GM19397 (cell line): ENCODE measurements at regions not wholly inside any gene's neighbourhood (a gene's known extent, or its start where the extent isn't known, plus 50 kb on each side); places are given as distances from the start of the nearest gene placed in this dataset.
"Not testable (repeated sequence)": the region's sequence is repeated elsewhere in the genome, so short reads cannot be mapped to it uniquely, and the experiment has no call there.

Experiments
- ATAC-seq: cut with Tn5 transposase; IDR thresholded peaks from one replicate; pipeline ENCODE4 v1.9.1; 2021; ENCODE audit warnings: mild to moderate bottlenecking, moderate library complexity; ENCODE audit not compliant: unreplicated experiment

DNA sequence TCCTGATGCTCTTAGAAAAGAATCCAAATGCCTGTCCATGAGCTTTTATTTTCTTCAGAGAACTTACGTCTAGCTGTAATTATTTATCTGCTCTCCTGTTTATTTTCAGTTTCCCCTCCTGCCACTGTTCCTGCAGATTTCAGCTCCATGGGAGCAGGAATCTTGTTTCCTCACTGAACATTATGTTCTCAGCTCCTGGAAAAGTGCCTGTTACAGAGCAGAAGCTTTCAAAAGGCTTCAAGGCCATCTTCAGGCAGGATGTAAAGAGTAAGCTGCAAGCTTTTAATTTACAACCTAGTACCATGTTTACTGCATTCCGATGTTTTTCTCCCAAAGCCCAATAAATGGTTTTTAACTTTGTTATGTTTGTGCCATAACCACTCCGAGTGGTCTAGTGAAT lies 98.4 kb upstream of the BTG1 start:
- no peak for ATAC-seq

DNA sequence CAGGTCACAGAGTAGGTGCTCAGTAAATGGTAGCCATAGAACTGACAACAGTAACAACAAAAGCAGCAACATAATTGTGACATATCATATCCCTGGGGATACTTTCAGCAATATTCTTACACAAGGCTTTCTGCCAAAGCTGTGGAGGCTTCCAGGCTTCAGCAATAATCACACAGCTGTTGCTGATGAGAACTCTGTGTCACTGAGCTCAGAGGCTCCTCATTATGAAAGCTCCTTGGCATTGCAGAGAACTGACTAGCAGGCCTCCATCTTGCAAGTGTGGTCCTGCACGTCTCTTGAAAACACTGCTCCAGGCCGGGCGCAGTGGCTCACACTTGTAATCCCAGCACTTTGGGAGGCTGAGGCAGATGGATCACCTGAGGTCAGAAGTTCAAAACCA lies 97.3 kb upstream of the BTG1 start:
- no peak for ATAC-seq

DNA sequence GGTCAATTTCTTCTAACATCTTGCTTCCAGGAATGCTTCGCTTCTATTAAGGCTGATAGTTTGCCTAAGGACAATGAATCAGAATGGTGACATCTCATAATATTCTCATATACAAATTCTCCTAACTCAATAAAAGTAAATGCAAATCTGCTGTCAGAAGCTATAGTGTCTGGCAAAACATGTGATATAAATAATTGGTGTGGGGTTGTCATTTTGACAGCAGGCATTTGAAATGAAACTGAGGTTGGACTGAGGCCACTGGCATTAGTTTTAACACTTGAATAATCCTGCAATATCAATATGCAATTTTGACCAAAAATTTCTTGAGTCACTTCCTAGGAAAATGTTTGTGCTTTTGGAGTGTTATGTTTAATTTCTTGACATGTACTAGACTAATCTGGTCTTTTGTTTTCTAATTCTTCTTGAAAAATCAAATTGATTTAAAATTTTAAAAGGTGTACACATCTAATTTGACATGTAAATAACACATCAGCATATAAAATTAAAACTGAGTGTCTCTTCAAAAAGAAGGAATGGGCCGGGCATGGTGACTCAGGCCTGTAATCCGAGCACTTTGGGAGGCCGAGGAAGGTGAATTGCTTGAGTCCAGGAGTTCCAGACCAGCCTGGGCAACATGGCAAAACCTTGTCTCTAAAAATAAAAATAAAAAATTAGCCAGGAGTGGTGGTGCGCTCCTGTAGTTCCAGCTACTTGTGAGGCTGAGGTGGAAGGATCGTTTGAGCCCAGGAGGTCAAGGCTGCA lies 92.3 kb upstream of the BTG1 start:
- no peak for ATAC-seq

DNA sequence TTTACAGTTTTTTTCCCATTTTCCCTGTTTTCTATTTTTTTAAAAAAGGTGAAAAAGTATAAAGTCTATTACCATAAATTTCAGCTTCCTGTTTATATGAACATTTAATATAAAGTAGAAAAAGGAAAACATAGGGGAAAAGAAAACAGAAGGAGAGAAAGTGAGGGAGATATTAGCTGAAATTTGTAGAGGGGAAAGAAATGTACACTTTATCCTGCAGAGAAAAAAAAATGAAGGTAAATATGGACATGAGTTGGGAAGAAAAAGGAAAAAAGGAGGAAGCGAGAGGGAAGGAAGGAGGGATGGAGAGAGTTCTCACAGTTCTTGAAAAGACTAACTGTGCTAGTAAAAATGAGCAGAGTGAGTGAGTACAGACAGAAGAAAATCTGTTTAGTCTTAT lies 91.6 kb upstream of the BTG1 start:
- no peak for ATAC-seq

DNA sequence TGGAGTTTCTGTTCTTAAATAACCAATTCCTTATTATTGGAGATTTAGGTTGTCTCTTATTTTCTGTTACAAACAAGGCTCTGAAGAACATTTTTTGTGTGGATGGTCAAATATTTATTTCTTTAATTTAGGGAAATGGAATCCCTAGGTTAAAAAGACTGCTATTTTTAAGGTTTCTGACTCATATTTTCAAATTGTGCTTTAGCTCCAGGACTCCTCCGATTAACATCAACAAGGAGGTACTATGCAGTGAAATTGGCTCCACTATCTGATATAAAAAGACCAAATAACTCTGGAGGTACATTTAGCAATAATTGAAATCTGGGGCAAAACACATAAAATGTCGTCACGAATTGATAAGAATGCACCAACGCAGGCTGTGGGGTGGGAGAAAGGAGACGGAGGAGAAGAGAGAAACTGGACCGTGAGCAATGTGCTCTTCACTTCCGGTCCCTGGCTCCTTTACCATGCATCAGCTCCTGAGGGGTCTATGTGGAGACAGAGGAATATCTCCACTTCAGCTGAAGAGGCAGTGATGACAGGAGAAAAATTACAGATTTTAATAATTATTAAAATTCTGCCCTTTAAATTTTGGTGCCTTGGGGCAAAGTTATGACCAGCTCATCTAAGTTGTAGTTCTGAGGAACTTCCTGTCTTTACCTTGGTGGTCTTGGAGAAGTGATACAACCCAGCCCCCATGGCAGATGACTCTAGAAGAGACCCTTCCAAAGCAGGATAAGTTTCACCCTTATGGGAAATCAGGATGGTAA lies 90.2 kb upstream of the BTG1 start:
- ATAC-seq: no peak

DNA sequence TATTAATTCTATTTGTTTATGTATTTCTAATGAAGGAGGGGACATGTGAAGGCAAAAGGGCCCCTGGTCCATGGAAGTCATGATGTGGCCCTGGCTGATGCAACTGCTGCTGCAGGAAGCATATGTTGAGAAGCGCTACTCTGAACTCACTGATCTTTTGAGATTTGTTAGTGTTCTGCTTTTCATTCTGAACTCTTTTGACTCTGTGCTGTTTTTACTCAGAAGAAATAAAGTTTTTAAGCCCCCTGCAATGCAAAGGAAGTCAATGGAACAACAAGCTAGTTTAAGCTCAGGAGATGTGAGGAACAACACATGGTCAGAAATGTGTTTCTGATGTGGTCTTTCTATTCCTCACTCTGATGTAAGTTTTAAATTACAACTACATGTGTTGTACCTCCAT lies 88.9 kb upstream of the BTG1 start:
- no peak for ATAC-seq

DNA sequence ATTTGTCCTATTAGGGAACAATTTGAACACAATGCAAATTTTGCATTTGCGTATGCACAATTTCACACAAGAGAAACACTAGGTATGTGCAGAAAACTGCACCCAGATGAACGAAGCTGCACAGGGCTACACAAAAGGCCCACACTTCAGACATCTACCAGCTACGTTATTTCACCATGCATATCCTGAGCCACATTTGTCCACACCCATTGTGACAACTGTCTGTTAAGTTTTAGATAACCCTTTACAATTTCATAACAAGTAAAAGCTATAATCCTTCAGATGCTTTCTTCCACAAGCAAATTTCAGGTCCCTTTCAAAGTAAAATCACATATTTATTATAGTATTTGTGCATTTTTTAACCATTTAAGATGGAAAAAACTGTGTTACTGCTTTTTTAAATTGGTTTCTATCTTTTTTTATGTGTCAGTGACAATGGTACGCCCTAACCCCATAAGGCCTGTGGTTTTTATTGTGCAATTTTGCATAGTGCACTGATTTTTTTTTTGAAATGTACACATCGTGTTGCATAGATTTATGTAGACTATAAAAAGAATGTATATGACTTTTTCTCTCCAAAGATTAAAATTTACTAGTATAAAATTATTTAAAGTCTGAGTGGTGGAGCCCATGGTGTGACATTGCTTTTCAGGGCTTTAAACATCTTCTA lies 87.8 kb upstream of the BTG1 start:
- no peak for ATAC-seq

DNA sequence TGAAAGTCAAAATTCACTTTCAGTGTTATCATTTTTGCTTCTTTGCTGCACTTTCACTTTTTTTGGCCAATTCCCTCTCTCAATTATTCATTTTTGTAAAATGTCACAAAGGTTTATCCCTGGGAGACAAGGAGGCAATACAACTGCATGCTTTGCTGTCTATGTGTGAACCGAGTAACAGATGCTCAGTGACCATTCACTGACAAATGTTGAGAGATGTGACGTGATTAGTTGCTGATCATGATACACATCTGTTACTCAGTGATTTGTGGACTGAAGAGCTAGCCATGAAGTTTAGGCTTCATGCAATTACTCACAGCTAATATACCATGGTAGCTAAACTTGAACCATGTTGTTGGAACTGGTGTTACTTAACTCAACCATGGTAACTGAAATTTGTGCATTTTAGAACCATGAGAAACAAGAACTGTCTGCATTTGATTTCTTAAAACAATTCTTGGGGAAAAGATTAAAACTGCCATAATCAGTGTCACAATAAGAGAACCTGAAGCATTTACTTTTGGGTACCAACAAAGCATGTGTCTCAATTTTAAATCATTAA lies 86.8 kb upstream of the BTG1 start:
- not testable (repeated sequence) for ATAC-seq

DNA sequence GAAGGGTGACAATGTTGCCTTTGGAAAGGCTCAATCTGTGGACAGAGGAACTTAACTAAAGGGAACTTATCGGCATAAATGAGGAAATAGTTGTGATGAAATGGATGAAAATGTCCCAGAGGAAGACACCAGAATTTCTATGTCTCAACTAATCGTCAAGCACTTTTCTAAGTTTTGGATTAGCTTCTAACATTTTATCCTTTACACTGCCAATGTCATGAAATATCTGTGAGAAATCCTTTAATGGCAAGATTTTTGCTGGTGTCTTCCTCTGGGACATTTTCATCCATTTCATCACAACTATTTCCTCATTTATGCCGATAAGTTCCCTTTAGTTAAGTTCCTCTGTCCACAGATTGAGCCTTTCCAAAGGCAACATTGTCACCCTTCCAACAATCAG lies 86.3 kb upstream of the BTG1 start:
- not testable (repeated sequence) for ATAC-seq

DNA sequence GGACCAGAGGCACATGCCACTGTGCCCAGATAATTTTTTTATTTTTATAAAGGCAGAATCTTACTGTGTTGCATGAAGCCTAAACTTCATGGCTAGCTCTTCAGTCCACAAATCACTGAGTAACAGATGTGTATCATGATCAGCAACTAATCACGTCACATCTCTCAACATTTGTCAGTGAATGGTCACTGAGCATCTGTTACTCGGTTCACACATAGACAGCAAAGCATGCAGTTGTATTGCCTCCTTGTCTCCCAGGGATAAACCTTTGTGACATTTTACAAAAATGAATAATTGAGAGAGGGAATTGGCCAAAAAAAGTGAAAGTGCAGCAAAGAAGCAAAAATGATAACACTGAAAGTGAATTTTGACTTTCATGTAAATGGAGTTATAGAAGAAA lies 85.9 kb upstream of the BTG1 start:
- not testable (repeated sequence) for ATAC-seq

DNA sequence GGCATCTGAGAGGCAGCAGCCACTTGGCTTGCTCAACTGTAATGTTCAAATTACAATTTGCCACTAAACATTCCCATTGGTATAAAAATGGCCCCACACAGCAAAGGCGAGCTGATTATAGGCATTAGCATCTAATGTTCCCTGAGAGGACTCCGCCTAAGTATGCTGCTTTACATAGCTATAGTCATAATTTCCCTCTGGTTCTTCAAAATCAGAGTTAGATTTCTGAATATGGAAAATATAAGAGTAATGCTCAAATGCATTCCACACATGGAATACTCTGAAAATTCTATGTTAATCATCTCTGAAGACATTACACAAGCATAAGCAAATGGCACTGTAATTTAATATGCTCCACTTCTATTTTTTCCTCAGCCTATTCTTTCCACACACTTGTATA lies 83.7 kb upstream of the BTG1 start:
- no peak for ATAC-seq

DNA sequence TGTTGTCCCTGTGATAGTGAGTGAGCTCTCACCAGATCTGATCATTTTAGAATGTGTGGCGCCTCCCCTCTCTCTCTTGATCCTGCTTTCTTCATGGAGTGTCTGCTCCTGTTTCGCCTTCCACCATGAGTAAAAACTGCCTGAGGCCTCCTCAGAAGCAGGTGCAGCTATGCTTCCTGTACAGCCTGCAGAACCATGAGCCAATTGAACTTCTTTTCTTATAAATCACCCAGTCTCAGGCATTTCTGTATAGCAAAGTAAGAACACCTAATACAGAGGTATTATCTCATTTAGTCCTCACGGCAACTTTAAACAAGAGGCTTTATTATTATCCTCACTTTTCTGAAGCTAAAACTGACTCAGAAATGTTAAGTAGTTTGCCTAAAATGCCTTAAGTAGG lies 81.3 kb upstream of the BTG1 start:
- no peak for ATAC-seq

DNA sequence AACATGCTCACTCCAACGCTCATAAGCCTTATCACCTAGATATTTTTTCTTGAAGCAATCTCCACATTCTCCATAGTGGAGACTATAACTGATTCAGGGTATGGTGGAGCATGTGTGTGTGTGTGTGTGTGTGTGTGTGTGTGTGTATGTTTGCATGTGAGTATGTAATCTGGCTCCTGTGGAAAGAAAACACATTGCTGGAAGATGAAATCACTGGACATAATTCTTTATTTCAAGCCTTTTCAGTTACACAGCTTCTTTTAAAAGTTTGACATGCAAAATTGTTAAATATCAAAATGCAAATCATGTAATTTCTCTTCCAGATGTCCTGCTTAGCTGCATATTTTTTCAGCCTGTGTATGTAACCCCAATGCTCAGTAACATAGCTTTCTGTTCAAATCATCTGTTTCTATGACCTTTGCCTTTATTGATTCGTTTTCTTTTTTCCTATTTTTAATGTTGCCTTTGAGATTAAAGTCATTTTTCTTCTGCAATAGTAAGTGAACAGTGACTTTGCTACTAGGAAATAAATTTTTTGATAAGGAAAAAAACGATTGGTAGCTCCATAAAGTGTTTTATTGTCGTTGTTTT lies 80.5 kb upstream of the BTG1 start:
- ATAC-seq: no peak

DNA sequence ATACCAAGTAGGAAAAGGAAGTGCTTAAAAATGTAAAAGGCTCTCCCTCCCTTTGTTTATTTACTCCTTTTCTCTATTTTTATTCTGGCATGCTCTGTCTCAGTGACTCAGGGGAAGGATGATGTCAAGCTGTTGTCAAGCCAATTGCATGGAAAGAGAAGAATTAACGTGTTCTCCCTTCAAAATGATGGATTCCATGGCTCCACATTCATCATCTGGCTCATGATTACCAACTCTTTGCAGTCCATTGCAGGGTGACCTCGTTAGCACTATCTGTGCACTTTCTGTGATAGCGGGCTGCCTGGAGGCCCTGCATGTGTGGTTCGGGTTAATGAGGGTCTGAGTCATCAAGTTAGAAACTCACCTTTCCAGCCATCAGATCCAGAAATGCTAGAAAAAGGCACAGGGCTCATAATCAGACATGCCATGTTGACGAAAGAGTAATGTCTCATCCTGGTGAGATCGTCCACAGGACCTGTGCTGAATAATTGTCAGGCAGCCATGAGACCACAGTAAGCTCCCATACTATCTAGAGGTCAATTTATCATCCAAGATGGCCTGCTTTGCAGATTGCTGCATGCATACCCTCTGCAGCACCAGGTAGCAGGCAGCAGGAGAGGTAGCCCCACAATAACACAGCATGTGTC lies 79.2 kb upstream of the BTG1 start:
- ATAC-seq: no peak

DNA sequence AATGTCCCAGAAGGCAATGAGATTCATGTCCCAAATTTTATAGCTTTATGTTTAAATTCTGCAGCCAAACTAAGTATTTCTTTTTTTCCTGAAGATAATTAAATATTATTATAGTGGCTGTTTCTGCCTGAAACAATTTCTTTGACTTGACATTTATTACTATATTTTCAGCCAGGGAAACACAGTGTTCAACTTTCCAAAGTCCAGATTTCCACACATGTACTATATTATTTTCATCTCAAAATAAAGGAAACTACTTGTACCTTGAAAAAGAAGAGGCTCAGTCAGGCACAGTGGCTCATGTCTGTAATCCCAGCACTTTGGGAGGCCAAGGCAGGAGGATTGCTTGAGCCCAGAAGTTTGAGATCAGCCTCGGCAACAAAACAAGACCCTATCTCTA lies 77.8 kb upstream of the BTG1 start:
- no peak for ATAC-seq

DNA sequence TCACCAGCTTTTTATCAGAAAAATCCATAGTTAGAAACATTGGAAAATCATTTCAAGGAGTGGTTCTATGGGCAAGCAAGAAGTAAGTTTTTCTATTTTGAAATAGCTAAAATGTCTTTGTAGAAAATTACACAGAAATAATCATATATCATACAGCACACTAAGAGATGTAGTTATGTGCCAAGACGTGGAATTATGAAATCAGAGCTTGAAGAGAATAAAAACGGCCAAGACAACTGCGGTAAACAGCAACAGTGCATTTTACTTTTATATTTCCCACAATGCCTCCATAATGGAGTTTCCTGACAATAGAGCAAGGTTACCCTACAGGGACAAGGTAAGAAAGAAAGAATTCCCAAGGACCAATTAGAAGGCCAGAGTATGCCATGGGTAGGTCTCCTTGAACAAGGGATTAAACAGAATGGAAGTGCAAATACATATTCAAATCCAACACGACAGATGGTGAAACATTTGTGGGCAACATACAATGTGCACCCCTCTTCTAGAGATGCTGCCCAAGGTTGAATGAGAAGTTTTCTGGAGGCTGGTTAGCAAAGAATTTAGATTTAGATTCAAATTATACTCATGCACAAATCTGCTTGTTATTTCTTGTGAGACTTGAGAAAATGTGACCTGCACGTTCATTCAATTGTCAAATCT lies 76.1 kb upstream of the BTG1 start:
- no peak for ATAC-seq

DNA sequence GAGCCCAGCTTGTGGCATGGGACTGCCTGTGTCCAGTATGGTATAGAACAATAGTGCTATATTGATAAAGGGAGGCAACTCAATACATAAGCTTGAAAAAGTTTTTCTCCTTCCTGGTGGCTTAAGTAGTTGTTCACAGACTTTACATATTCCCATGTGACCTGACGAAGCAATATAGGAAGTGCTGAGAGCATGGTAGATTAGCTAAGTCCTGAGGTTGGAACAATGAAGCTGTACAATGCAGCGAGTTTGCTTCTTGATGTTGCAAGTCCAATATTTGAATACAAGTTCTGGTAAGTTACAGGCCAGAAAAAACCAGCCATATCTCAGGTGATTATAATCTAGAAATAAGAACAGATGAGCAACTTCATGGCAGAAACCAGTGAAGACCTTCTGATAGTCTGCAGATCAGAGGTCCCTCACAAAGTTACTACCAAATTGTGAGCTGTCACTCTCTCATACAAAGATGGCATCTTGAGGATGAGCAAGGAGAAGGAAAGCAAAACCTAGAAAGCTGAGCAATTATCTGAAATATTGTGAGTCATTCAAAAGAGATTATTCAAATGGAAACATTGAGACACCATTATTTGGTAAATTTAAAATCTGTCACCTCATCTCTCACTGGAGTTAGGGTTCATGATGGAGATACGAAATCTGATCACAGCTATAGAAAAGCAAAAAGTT lies 72.9 kb upstream of the BTG1 start:
- no peak for ATAC-seq

DNA sequence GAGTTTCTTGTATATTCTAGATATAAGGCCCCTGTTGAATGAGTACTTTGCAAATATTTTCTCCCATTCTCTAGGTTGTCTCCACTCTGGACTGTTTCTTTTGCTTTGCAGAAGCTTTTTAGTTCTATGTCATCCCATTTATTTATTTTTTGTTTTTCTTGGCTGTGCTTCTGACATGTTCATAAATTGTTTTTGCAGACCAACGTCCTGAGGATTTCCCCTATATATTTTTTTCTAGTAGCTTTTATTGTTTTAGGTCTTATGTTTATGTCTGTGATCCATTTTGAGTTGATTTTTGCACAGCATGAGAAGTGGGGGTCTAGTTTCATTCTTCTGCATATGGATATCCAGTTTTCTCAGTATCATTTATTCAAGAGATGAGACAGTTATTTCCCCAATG lies 70.4 kb upstream of the BTG1 start:
- ATAC-seq: no peak

DNA sequence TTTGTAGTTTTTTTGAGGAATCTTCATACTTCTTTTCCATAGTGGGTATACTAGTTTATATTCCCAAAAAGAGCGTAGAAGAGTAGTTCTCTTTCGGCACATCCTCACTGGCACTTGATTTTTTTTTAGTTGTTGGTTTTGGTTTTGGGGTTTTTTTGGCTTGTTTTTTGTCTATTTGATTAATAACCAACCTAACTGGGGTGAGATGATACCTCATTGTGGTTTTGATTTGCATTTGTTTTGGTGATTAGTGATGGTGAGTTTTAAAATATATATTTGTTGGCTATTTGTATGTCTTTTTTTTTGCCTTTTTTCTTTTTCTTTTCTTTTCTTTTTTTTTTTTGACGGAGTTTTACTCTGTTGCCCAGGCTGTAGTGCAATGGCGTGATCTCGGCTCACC lies 69.7 kb upstream of the BTG1 start:
- no peak for ATAC-seq

DNA sequence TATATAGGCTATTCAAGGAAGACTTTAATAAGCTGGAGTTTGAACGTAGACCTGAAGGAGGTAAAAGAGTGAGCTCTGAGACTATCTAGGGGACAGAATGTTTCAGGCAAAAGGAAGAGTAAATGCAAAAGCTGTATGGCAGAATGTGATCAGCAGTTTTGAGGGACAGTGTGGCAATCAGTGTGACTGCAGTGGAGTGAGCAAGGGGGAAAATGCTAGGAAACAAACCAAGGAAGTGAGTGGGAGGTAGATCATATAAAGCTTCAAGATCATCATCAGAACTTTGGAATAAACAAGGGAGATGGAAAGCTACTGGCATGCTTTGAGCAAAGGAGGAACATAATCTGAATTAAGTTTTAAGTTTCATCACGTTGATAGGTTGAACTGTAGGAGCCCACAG lies 67.5 kb upstream of the BTG1 start:
- ATAC-seq: no peak
